SK-MEL-5 (cell line): ENCODE measurements at regions not wholly inside any gene's neighbourhood (a gene's known extent, or its start where the extent isn't known, plus 50 kb on each side); places are given as distances from the start of the nearest gene placed in this dataset.

Experiments
- DNase-seq: peaks from one replicate; pipeline ENCODE4 v3.0.0-alpha.2; 2016; ENCODE audit warnings: low read depth, low spot score
- in situ Hi-C: cut with HindIII; loops from 2 replicates; pipeline ENCODE4 v1.10.0; 2016; ENCODE audit warnings: low sequenced_read_pairs, high pct_unique_total_duplicates, low pct_unique_long_range_greater_than_20kb

- DNase-seq = no peak
- in situ Hi-C loops = no loop called here
Measured at GRCh38 chr2:18262601-18263000, 297.9 kb downstream of the RDH14 start.

- no peak for DNase-seq
- in situ Hi-C loops = no loop called here
Measured at GRCh38 chr2:18253686-18254197, 306.7 kb downstream of the RDH14 start.

GRCh38 chr2:18251486-18251885 lies 309.0 kb downstream of the RDH14 start:
- DNase-seq = no peak

GRCh38 chr2:18247282-18248110 lies 313.0 kb downstream of the RDH14 start:
- in situ Hi-C loops = no loop called here
- no peak for DNase-seq

More at GRCh38 chr2:18251486-18251885, 309.0 kb downstream of the RDH14 start:
- in situ Hi-C loops = no loop called here

GRCh38 chr2:18245375-18245774 lies 315.1 kb downstream of the RDH14 start:
- no peak for DNase-seq
- in situ Hi-C loops = no loop called here

- no peak for DNase-seq
- in situ Hi-C loops = no loop called here
Measured at GRCh38 chr2:18244845-18245244, 315.6 kb downstream of the RDH14 start.

- DNase-seq = no peak
- in situ Hi-C loops = no loop called here
Measured at GRCh38 chr2:18243816-18244215, 316.6 kb downstream of the RDH14 start.

GRCh38 chr2:18242716-18243115 lies 317.7 kb downstream of the RDH14 start:
- no peak for DNase-seq
- in situ Hi-C loops = no loop called here

GRCh38 chr2:18238209-18238608 lies 322.2 kb downstream of the RDH14 start:
- no peak for DNase-seq

GRCh38 chr2:18237298-18237697 lies 323.2 kb downstream of the RDH14 start:
- in situ Hi-C loops = no loop called here
- no peak for DNase-seq

More at GRCh38 chr2:18238209-18238608, 322.2 kb downstream of the RDH14 start:
- in situ Hi-C loops = no loop called here

- DNase-seq = no peak
- in situ Hi-C loops = no loop called here
Measured at GRCh38 chr2:18232731-18233438, 327.6 kb downstream of the RDH14 start.

- DNase-seq = no peak
- in situ Hi-C loops = no loop called here
Measured at GRCh38 chr2:18230668-18231067, 329.8 kb downstream of the RDH14 start.

- in situ Hi-C loops = no loop called here
- no peak for DNase-seq
Measured at GRCh38 chr2:18219676-18220075, 340.8 kb downstream of the RDH14 start.

- no peak for DNase-seq
- in situ Hi-C loops = no loop called here
Measured at GRCh38 chr2:18218160-18218933, 339.9 kb downstream of the KCNS3 start.

- in situ Hi-C loops = no loop called here
- DNase-seq = no peak
Measured at GRCh38 chr2:18214936-18215335, 336.5 kb downstream of the KCNS3 start.

- in situ Hi-C loops = no loop called here
- no peak for DNase-seq
Measured at GRCh38 chr2:18213986-18214385, 335.5 kb downstream of the KCNS3 start.

- no peak for DNase-seq
- in situ Hi-C loops = no loop called here
Measured at GRCh38 chr2:18209934-18210639, 331.6 kb downstream of the KCNS3 start.
